Stimulated activated CD4-positive, alpha-beta T cell treated with anti-CD3 and anti-CD28 coated beads, TNF-alpha, amount 100 ng/mL, for 1 hour (primary cell): ENCODE measurements at regions not wholly inside any gene's neighbourhood (a gene's known extent, or its start where the extent isn't known, plus 50 kb on each side); places are given as distances from the start of the nearest gene placed in this dataset.
"Not testable (repeated sequence)": the region's sequence is repeated elsewhere in the genome, so short reads cannot be mapped to it uniquely, and the experiment has no call there.

ENCODE experiments used
- DNase-seq, 3 donors: peaks; one replicate each; pipeline ENCODE4 v3.0.0-alpha.2; 2020; ENCODE audit warnings: low read depth in 3 of 3, low spot score in 1 of 3

GRCh38 chr16:29186306-29187220 is 201.7 kb downstream of the LAT start:
- DNase-seq = not testable (repeated sequence)

DNA sequence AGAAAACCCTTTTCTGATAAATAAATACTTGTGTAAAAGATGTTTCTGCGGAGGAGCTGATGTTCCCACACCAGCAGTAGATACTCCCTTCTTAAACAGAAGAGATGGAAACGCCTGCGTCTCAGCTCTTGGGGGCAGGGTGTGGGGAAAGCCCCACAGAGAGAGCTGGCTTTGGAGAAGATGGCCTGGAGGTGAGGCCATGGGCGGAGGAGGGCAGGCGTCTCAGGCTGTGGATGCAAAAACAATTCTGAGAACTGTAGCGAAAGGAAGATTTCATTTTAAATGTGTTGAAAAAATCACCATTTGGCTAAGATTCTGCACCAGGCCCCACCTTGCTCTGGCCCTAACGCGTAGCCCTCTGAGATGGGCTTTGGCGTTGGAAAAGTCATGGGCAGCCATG is 201.0 kb downstream of the LAT start:
- not testable (repeated sequence) for DNase-seq

GRCh38 chr16:29184738-29185438 is 200.0 kb downstream of the LAT start:
- not testable (repeated sequence) for DNase-seq

DNA sequence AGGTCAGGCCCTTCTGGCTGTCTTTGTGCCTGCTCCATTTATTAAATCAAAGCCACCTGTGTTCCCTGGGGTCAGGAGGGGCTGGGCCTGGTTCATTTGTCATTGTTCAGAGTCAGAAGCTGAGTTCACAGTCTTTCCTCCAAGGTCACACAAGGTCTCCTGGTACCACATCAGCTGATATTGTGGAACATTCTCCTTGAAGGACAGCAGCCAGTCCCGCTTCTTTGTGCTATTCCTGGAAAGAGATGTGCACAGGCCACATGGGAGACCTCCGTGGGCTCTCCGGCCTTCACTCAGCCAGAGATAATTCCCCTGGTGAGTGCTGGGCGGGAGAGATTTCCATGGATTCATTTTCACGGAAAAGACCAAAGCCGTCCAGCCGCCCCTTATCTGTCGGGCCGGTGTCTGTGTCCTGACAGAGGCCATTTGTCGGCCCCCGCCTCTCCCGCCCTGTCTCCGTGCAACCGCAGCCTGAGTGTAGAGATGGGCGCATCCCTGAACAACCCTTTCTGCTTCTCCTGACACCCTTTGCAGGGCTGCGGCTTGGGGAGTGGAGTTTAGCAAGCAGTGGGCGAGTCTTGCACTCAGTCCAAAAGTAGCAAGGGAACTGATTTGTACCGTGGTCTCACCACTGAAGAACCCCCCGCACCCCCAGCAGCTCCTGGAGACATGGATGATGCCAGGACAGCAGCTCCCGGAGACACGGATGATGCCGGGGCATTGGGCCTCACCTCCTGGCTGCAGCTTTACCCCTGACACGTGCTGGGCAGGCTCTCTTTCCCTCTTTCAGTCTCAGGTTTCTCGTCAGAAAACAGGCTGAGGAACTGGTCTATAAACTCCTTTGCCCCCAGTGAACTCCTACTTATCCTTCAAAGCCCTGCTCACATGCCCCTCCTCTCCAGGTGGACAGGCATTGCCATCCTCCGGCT is 198.4 kb downstream of the LAT start:
- not testable (repeated sequence) for DNase-seq

DNA sequence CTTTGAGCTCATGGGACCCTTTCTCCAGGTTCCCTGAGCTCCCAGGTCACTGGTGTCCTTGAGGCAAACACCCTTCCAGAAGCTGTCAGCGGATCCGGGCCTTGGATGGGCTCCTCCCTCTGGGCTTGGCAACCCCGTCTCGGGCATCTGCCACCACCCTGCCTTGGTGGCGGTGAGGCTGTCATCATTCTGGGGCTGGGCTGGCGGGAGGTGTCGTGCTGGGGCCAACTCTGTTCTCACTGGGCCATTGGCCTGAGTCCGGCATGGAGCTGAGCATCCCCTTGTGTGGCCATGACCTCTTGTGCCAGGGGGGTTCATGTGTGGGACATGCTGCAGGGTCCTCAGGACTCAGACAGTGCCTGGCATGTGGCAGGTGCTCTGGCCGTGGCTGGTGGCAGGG is 197.6 kb downstream of the LAT start:
- no peak for DNase-seq

GRCh38 chr16:29181921-29182411 is 197.1 kb downstream of the LAT start:
- DNase-seq = not testable (repeated sequence)

- not testable (repeated sequence) for DNase-seq
These were observed 196.5 kb downstream of the LAT start for GRCh38 chr16:29181254-29181780.

DNA sequence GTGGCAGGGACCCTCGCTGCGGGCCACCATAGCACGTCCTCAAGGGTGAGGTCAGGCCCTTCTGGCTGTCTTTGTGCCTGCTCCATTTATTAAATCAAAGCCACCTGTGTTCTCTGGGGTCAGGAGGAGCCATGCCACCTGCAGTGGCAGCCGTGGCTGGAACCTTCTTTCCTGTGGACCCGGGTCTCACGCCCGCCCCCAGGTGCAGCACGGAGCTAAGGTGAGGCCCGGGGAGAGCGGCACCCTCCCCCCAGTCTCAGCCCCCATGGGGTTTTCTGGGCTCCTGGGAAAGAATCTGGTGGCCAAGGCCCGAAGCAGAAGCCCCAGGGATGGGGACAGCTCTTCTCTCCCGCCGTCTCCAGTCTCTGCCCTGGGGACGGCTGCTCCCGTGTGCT is 195.4 kb downstream of the LAT start:
- DNase-seq = not testable (repeated sequence)

DNA sequence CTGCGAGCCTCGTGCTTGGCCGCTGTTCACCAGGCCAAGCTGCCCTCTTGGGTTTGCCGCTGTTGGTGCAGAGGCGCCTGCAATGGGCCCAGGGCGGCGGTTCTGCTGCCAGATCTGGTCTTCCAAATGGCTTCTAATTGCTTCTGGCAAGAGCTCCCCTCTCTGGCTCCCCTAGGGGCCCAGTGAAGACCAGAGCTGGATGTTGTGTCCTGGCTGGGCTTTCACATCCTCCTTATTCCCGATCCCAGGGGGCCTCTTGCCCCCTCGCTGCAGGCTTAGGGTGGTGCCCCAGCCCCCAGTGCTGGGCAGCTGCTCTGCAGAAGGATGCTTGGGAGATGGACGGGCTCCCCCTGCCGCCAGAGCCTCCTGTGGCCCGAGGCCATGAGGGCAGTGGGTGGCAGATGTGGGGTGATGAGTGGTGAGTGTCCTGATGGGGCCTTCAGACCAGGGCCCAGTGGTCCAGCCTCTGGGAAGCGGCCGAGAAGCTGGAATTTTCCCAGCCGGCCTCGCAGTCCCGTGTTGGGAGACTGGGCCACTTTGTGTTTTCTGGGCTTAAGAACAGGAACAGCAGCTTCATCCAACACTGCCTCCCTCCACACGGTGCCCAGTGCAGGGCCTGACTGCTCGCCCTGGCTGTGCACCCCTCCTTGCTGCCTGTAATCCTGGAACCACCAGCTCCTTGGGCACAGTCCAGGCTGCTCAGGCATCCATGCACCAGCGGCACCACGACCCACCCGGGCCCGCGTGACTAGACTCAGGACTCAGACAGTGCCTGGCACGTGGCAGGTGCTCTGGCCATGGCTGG is 194.8 kb downstream of the LAT start:
- not testable (repeated sequence) for DNase-seq

- not testable (repeated sequence) for DNase-seq
These were observed 193.3 kb downstream of the LAT start for GRCh38 chr16:29177888-29178726.

GRCh38 chr16:29177203-29177887 is 192.5 kb downstream of the LAT start:
- DNase-seq = not testable (repeated sequence)

DNA sequence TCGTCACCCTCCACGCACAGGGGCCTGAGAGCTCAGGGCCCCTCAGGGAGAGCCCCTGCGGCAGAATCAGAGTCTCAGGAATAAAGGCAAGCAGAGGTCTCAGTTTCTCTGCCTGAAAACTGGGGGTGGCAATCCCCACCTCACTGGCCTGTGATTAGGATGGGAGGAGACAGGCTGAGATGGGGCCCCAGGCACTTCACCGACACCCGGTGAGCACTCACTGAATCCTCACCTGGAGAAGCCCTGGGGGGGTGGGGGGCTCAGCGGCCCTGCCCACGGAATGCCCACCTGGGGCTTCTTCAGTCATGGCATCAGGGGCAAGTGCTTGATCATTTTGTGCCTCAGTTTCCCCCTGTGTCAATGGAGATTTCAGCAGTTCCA is 192.0 kb downstream of the LAT start:
- not testable (repeated sequence) for DNase-seq

DNA sequence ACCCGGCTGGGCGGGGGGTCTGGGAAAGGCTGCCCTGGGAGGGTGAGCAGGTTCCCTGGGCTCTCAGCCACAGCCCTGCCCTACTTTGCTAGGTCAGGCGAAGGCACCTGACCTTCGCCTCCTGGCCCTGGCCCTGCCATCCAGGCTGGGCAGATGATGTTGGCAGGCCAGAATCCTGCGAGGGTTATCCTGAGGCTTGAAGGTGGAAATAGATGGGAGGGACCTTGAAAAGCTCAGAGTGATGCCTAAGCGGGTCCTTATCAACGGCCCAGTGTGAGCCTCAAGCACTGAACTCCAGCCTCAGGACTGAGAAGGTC is 191.3 kb downstream of the LAT start:
- DNase-seq = not testable (repeated sequence)

DNA sequence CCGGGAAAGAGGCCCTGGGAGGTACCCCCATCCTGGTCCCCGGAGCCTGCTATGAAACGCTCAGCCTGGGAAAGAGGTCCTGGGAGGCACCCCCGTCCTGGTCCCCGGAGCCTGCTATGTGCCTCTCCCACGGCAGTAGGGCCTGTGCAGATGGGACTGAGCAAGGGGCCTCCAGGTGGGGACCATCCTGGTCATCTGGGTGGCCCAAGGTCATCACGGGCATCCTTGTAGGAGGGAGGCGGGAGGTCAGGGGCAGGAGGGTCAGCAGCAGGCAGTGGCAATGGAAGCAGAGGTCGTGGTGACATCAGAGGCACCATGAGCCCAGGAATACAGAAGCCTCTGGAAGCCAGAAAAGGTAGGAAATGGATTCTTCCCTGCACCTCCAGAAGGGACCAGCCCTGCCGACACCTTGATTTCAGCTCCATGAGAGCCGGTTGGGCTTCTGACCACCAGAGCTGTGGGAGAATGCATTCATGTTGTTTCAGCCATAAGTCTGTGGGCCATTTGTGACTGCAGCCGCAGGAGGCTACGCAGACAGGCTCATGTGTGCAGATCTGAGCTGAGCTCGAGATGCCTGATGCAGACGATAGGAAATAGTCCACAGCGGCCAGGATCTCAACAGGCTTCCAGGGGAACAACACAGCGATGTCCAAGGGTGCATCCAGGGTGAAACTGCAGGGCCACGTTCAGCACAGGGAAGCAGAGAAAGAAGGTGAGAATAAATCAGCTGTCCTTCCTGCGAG is 190.7 kb downstream of the LAT start:
- DNase-seq = not testable (repeated sequence)

GRCh38 chr16:29173371-29174305 is 188.8 kb downstream of the LAT start:
- not testable (repeated sequence) for DNase-seq

- not testable (repeated sequence) for DNase-seq
These were observed 187.4 kb downstream of the LAT start for GRCh38 chr16:29172098-29172724.
